HG02763 (cell line): ENCODE measurements at regions not wholly inside any gene's neighbourhood (a gene's known extent, or its start where the extent isn't known, plus 50 kb on each side); places are given as distances from the start of the nearest gene placed in this dataset.
"Not testable (repeated sequence)": the region's sequence is repeated elsewhere in the genome, so short reads cannot be mapped to it uniquely, and the experiment has no call there.

Source experiments
- ATAC-seq: cut with Tn5 transposase; IDR thresholded peaks from one replicate; pipeline ENCODE4 v1.9.1; 2021; ENCODE audit warnings: mild to moderate bottlenecking, moderate library complexity; ENCODE audit not compliant: unreplicated experiment

- no peak for ATAC-seq
These were observed 991.1 kb downstream of the GBE1 start for GRCh38 chr3:80770106-80771074.

DNA sequence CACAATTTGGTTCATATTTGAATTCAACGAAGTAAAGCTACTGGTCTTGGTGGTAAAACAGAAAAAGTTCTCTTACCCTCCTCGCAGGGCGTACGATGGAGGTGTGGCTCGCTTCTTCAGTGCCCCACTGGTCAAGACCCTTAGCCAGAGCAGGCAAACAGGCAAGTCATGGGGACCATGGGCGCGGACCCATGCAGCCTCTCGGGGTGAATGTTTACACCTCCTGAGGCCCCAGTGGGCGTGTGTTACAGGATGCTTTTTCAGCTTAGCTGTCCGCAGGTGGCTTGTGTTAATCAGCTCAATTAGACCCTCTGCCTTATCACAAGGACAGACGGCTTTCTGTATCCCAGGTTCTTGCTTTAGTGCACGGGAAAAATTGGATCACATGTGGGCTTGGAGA lies 991.8 kb downstream of the GBE1 start:
- no peak for ATAC-seq

DNA sequence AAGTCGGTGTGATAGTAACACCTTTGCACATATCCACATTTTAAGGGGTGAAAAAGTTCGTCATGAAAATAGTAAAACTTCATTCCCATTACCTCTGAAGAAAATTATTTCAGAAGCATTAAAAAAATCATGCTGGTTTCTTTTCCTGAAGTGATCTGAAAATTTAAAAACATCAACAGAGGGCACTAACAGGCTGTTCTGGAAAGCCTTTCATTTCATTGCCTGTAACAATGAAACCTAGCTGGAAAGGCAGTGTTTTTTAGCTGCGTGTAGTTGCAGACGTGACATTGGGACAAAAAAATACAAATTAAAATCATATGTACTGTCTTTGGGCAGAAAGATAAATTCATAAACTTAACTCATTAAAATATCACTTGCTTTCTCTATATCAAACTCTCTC lies 993.8 kb downstream of the GBE1 start:
- ATAC-seq, result no peak

- ATAC-seq, result no peak
These were observed 987.2 kb upstream of the ROBO1 start for GRCh38 chr3:80754969-80755368.

GRCh38 chr3:80753021-80753420 lies 985.2 kb upstream of the ROBO1 start:
- no peak for ATAC-seq

DNA sequence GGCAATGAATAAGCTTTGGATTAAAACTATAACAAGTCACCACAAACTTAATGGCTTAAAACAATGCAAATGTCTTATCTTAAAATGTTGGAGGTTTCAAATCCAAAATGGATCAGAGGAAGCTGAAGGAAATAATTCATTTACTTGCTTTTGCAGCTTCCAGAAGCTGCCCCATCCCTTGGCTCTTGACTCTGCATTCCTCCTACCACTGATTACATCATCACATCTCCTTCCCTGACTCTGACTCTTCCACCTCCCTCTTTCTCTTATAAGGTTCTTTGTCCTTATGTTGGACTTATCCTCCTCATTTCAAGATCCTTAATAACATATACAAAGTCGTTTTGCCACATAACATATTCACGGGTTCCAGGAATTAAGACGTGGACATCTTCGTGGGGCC lies 982.8 kb upstream of the ROBO1 start:
- no peak for ATAC-seq

GRCh38 chr3:80734920-80735319 lies 967.1 kb upstream of the ROBO1 start:
- ATAC-seq, result no peak

GRCh38 chr3:80734483-80734882 lies 966.7 kb upstream of the ROBO1 start:
- ATAC-seq, result no peak

- ATAC-seq, result no peak
These were observed 965.9 kb upstream of the ROBO1 start for GRCh38 chr3:80733522-80734176.

DNA sequence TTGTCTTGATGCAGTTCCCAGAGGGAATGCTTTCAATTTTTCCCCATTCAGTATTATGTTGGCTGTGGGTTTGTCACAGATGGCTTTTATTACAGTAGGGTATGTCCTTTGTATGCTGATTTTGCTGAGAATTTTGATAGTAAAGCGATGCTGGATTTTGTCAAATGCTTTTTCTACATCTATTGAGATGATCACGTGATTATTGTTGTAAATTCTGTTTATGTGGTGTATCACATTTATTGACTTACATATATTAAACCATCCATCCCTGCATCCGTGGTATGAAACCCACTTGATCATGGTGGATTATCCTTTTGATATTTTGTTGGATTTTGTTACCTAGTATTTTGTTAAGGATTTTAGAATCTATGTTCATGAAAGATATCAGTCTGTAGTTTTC lies 959.8 kb upstream of the ROBO1 start:
- ATAC-seq, result not testable (repeated sequence)

GRCh38 chr3:80709597-80710322 lies 942.0 kb upstream of the ROBO1 start:
- not testable (repeated sequence) for ATAC-seq

DNA sequence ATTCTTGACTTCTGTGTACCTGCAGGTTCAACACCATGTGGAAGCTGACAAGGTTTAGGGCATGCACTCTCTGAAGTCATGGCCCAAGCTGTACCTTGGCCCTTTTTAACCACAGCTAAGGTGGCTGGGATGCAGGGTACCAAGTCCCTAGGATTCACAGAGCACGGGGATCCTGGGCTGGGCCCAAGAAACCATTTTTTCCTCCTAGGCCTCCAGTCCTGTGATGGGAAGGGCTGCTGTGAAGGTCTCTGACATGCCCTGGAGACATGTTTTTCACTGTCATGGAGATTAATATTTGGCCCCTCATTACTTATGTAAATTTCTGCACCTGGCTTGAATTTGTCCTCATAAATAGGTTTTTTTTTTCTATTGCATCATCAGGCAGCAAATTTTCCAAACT lies 937.5 kb upstream of the ROBO1 start:
- ATAC-seq, result no peak

DNA sequence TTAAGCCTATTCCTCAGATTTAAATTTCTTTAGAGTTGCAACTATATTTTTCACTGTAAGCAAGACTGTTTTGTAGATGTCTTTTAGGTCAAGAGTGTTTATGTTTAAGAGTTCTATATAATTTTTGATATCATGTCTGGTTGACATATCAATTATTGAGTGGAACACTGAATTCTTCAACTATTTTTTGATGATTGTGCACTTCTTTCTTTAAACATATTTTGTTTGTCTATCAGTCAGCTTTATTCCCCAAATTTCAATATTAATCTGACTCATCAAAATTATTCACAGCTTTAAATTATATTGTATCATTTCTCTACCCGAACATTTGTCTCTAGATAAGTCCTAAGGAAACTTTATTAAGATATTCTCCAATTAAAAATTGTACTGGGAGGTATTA lies 933.6 kb upstream of the ROBO1 start:
- no peak for ATAC-seq

GRCh38 chr3:80697291-80697690 lies 929.5 kb upstream of the ROBO1 start:
- ATAC-seq, result no peak

DNA sequence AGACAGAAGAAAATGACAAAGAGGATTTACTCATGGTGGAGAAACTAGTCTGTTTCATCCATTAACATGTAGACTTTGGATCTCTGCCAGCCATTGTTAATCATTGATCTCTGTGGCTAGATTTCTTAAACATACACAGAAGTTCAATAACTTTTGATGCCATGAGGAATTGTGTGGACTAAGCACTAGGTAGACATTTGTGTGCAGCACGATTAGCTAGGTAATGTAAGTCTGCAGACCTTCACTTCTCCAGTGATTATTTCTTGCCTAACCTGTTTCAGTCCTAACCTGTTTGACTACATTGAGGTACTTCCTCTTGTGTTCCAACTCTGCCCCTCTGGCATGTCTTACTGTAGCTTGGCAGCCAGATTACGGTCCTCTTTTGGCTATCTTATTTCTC lies 928.5 kb upstream of the ROBO1 start:
- ATAC-seq, result no peak

DNA sequence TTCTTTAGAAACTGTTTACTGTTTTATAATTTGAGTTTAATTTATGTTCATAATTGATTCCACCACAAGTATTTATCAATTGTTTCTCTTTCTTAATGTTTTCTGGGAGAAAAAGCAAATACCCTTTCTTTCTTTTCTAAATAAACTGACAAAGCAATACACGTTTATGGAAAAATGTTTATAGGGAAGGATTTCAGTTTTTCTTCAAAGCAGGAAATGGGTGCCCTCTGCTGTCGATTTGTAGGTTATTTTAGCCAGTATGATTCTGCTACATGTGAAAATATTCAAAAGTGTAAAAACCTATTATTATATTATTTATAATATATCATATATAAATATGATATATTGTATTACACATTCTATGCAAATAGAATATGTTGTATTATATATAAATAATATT lies 921.0 kb upstream of the ROBO1 start:
- ATAC-seq, result no peak

DNA sequence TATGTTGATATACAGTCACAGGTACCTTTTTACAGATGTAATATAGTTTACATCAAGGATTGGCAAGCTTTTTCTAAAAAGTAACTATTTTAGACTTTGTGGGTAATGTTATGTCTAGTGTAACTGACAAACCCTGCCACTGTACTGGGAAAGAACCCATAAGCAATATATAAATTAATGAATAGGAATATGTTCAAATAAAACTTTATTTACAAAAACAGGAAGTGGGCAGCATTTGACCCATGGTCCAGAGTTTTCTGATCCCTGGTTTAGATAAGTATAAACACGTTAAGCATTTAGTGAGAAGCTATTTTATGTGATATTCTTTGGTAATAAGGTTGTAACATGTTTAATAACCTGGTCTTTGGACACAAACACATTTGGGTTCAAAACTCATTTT lies 915.2 kb upstream of the ROBO1 start:
- no peak for ATAC-seq

GRCh38 chr3:80682235-80682634 lies 914.4 kb upstream of the ROBO1 start:
- no peak for ATAC-seq

DNA sequence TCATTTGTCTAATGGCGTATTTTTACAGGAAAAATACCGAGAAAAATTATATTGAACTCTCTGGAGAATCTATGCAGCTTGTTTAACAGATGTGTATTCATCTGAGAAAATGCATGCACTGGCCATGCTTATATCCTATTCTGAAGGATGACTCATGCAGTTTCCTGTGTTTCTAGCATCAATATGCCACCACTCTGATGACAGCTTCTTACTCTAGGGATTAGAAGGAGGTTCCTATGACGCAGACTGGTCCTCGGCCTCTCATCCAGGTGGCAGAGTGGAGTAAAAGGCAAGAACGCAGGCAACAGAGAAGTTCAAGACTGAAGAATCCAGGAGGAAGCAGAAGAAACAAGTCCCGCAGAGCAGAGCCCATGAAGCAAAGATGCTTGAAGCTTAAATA lies 910.0 kb upstream of the ROBO1 start:
- no peak for ATAC-seq

DNA sequence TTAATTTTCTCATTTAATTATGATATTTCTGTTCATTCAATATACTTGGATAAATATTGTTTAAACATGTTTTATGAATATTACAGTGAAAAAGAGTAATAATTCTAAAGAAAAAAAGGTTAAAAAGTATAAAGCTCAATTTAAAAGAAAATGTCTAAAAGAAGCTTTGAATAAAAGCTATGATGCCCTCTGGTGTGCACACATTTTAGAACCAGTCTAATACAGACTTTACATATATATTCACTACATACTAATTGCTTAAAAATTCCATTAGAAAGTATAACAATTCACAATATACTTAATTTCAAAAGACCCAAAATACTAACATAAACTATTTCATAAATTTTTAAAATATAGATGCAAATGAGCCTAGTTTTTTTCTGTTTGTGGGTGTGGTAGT lies 909.1 kb upstream of the ROBO1 start:
- ATAC-seq, result no peak

DNA sequence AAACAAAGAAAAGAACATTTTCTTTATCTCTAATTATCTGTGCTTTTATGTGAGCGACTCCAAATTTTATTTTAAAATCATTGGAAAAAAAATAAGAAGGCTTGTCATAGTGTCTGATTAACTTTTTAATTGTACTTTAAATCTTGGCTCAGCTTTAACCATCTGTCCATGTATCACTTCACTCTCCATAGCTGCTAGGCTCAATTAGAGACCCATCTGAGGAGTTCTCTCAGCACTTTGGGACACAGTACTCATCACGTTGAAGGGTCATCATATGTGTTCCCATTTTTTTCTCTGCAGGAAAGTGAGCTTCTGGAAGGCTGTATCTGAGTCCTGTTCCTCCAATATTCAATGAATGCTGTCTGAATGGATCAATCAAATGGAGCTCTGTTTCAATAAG lies 908.5 kb upstream of the ROBO1 start:
- ATAC-seq, result no peak

GRCh38 chr3:80675790-80676189 lies 908.0 kb upstream of the ROBO1 start:
- ATAC-seq, result no peak
